KMS-11 (cell line): ENCODE measurements at regions not wholly inside any gene's neighbourhood (a gene's known extent, or its start where the extent isn't known, plus 50 kb on each side); places are given as distances from the start of the nearest gene placed in this dataset.

Source experiments
- H2AFZ ChIP-seq: fragments of 200-600 bp; sonication (generic); 2 replicates; pipeline ENCODE4 v1.6.1; 2016; ENCODE audit warnings: antibody characterized with exemption, mixed run types, low read depth
- H3K27ac ChIP-seq: fragments of 200-600 bp; sonication (generic); 2 replicates; pipeline ENCODE4 v1.6.1; 2016; ENCODE audit warnings: mild to moderate bottlenecking, mixed run types
- H3K27me3 ChIP-seq: fragments of 200-600 bp; sonication (generic); 2 replicates; pipeline ENCODE4 v1.6.1; 2017; ENCODE audit warnings: mild to moderate bottlenecking, low read depth, mixed run types, moderate library complexity; ENCODE audit not compliant: insufficient read depth
- H3K36me3 ChIP-seq: fragments of 200-600 bp; sonication (generic); 2 replicates; pipeline ENCODE4 v1.6.1; 2017; ENCODE audit warnings: mild to moderate bottlenecking, mixed run types; ENCODE audit not compliant: insufficient read depth
- H3K4me1 ChIP-seq: fragments of 200-600 bp; sonication (generic); 2 replicates; pipeline ENCODE4 v1.6.1; 2016; ENCODE audit warnings: mild to moderate bottlenecking, low read depth, mixed run types; ENCODE audit not compliant: poor library complexity, severe bottlenecking
- H3K4me2 ChIP-seq: fragments of 200-600 bp; sonication (generic); 2 replicates; pipeline ENCODE4 v1.7.0; 2016; ENCODE audit warnings: mild to moderate bottlenecking, mixed run types
- H3K4me3 ChIP-seq: fragments of 200-600 bp; sonication (generic); IDR thresholded peaks from 2 replicates; pipeline ENCODE4 v1.6.1; 2017; ENCODE audit warnings: low read depth, low read length, mixed read lengths; ENCODE audit not compliant: insufficient read depth
- H3K79me2 ChIP-seq: fragments of 200-600 bp; sonication (generic); 2 replicates; pipeline ENCODE4 v1.6.1; 2016; ENCODE audit warnings: low read depth, mixed run types; ENCODE audit not compliant: insufficient read depth
- H3K9ac ChIP-seq: fragments of 200-600 bp; sonication (generic); 2 replicates; pipeline ENCODE4 v1.6.1; 2016; ENCODE audit warnings: mild to moderate bottlenecking, mixed run types
- H4K20me1 ChIP-seq: fragments of 200-600 bp; sonication (generic); 2 replicates; pipeline ENCODE4 v1.6.1; 2016; ENCODE audit warnings: mild to moderate bottlenecking, mixed run types; ENCODE audit not compliant: insufficient read depth
- CTCF ChIP-seq: fragments of 200-600 bp; sonication (generic); conservative IDR thresholded peaks from 2 replicates; pipeline ENCODE4 v1.6.1; 2017; ENCODE audit warnings: low read depth, mild to moderate bottlenecking, antibody characterized with exemption, low read length, moderate library complexity, mixed read lengths

DNA sequence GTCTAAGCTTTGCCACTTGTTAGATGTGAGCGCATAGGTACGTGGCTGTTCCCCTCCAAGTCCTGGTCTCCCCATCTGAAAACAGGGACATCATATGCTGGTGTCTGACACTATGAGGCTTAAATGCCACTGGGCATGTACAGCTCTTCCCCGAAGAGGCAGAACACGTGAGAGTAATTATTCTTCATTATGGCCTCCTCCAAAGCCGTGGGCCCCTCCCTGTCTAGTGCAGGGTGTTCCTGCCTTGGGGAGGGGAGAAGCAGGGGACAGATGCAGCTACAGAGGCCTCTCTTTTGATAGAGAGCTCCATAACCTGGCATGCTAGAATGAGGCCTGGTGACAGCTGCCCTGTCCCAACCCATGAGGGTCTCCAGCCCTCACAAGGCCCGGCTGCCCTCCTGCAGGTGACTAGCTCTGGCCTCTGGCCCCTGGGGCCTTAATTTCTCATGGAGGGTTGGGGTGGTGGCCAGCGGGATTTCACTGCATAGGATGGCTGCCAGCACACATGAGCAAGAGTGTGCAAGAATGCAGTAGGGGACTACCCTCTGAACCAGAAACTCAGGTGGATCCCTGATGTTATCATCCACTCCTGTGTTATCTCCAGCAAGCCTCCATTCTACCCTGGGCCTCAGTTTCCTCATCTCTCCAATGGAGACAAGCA is 334.6 kb downstream of the MN1 start:
- Histone ChIP-seq H3K9ac (no peak overlapping the region), H3K27ac (no peak overlapping the region), H3K4me2 (no peak overlapping the region), H4K20me1 (no peaks in the 10 kb centered on the region), H3K36me3 (no peaks in the 10 kb centered on the region), H3K79me2 (no peaks in the 10 kb centered on the region), H3K4me3 (no peak overlapping the region), H3K27me3 (peaks cover 10% of the 10 kb centered on the region; the same call in 1 of the 2 replicates), H3K4me1 (no peaks in the 10 kb centered on the region), H2AFZ (no peak overlapping the region)
- no peak for TF ChIP-seq CTCF

DNA sequence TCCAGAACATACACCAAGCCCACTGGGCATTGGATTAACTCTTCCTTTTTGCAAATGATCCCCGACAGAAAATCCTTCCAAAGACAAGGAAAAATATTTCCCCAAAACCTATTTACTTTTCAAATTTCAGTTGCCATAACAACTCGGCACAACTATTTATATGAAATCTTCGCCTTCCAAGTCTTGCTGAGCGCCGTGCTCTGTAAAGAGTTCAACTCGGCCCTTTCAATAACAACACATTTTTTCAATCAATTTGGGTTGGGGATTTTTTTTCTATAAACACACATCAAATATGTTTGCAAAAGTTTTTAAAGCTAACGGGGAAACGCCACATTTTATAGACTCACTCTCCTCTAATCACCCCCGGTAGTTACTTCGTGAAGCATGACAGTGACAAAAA is 333.8 kb downstream of the MN1 start:
- Histone ChIP-seq H2AFZ (no peak overlapping the region), H3K27ac (no peak overlapping the region), H3K9ac (no peak overlapping the region), H3K4me2 (no peak overlapping the region), H3K27me3 (peaks cover 13% of the 10 kb centered on the region; the same call in 1 of the 2 replicates), H3K4me1 (no peaks in the 10 kb centered on the region), H3K79me2 (no peaks in the 10 kb centered on the region), H4K20me1 (no peaks in the 10 kb centered on the region), H3K4me3 (no peak overlapping the region), H3K36me3 (no peaks in the 10 kb centered on the region)
- TF ChIP-seq CTCF, result no peak

DNA sequence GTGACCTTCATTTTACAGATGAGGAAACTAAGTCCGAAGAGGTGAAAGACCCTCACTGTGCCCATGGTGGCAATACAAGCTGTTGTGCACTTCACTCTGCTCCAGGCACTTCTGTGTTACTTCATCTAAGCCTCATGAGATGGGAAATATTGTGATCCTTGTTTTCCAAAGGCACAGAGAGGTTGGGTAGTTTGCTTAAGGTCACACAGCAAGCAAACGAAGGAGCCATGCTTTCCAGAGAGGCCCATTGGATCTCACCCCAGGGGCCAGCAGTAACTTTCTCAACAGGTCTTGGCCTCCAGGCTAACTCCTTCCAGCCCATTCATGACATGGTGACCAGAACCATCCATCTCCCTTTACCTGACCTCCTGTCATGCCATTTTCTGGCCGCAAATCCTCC is 332.8 kb downstream of the MN1 start:
- TF ChIP-seq CTCF, result no peak
- no peaks in the 10 kb centered on the region for H3K4me1 ChIP-seq
- peaks cover 10% of the 10 kb centered on the region; the same call in 1 of the 2 replicates for H3K27me3 ChIP-seq
- H4K20me1 ChIP-seq, result no peaks in the 10 kb centered on the region
- H3K9ac ChIP-seq, result no peak overlapping the region
- no peaks in the 10 kb centered on the region for H3K36me3 ChIP-seq
- H3K4me3 ChIP-seq, result no peak overlapping the region
- H3K27ac ChIP-seq, result no peak overlapping the region
- no peak overlapping the region for H3K4me2 ChIP-seq
- no peaks in the 10 kb centered on the region for H3K79me2 ChIP-seq
- H2AFZ ChIP-seq, result no peak overlapping the region

DNA sequence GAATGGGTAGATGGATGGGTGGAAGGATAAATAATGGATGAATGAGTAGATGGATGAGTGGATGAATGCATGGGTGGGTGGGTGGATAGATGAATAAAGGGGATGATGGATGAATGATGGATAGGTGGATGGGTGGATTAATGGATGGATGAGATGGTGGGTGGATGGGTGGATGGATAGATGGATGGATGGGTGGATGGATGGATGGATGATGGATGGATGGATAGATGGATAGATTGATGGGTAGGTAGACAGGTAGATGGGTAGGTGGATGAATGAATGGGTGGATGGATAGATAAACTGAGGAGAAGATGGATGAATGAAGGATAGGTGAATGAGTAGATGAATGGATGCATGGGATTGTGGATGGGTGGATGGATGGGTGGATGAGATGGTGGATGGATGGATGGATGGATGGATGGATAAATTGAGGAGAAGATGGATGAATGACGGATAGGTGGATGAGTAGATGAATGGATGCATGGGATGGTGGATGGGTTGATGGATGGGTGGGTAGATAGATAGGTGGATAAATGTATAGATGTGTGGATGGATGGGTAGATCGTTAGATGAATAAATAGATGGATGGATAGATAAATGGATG is 331.3 kb downstream of the MN1 start:
- Histone ChIP-seq H3K36me3 (no peaks in the 10 kb centered on the region), H4K20me1 (no peaks in the 10 kb centered on the region), H3K9ac (no peak overlapping the region), H3K4me1 (no peaks in the 10 kb centered on the region), H3K4me2 (no peak overlapping the region), H3K4me3 (no peak overlapping the region), H3K79me2 (no peaks in the 10 kb centered on the region), H2AFZ (no peak overlapping the region), H3K27me3 (peaks cover 7% of the 10 kb centered on the region; the same call in 1 of the 2 replicates), H3K27ac (no peak overlapping the region)
- TF ChIP-seq CTCF, result no peak
